Naive thymus-derived CD4-positive, alpha-beta T cell (primary cell): ENCODE measurements at regions not wholly inside any gene's neighbourhood (a gene's known extent, or its start where the extent isn't known, plus 50 kb on each side); places are given as distances from the start of the nearest gene placed in this dataset.
A peak's percentile ranks its signal among the peaks of the same experiment; 100 is the strongest.

Experiments used
- ATAC-seq: fragments of 150-1000 bp; cut with Tn5 transposase; 2 replicates; pipeline ENCODE4 v1.10.0; 2021; ENCODE audit warnings: mild to moderate bottlenecking, moderate library complexity
- CTCF ChIA-PET: fragments of 350-600 bp; sonication (Branson Sonifier 250); formaldehyde crosslinking; loops from one replicate; lab custom pipeline; 2021; ENCODE audit warnings: antibody characterized with exemption; lab: Charles Lee
- POLR2A ChIA-PET: fragments of 350-600 bp; sonication (Branson Sonifier 250); formaldehyde crosslinking; loops from one replicate; lab custom pipeline; 2021; ENCODE audit warnings: antibody characterized with exemption, inconsistent platforms; lab: Charles Lee
- DNase-seq, 9 donors: peaks; one replicate each; pipeline versions ENCODE4 v3.0.0 to v3.0.0-alpha.2; 2020 to 2022; ENCODE audit warnings: mixed read lengths in 1 of 9
- H3K27ac ChIP-seq: one replicate; pipeline ENCODE4 v1.7.0; 2013; ENCODE audit warnings: mild to moderate bottlenecking, low read depth, low read length, moderate library complexity
- H3K27me3 ChIP-seq, 2 donors: one replicate each; pipeline ENCODE4 v1.7.0; 2013; ENCODE audit warnings: low read length in 2 of 2, mild to moderate bottlenecking in 2 of 2, moderate library complexity in 2 of 2; ENCODE audit not compliant: control insufficient read depth in 2 of 2, insufficient read depth in 2 of 2
- H3K36me3 ChIP-seq, 3 experiments: 1 replicate in 2 of 3; 2 replicates in 1 of 3; pipeline ENCODE4 v1.7.0; 2013; ENCODE audit warnings: low read length in 3 of 3, mild to moderate bottlenecking in 3 of 3, moderate library complexity in 1 of 3; ENCODE audit not compliant: insufficient read depth in 3 of 3, control insufficient read depth in 2 of 3
- H3K4me1 ChIP-seq, 2 donors: one replicate each; pipeline ENCODE4 v1.7.0; 2013; ENCODE audit warnings: low read length in 2 of 2, mild to moderate bottlenecking in 2 of 2, moderate library complexity in 1 of 2; ENCODE audit not compliant: control insufficient read depth in 2 of 2, insufficient read depth in 2 of 2
- H3K4me3 ChIP-seq: 2 replicates; pipeline ENCODE4 v1.7.0; 2013; ENCODE audit warnings: mild to moderate bottlenecking, low read length
- H3K9me3 ChIP-seq, 3 experiments: 1 replicate in 2 of 3; 2 replicates in 1 of 3; pipeline ENCODE4 v1.7.0; 2013; ENCODE audit warnings: low read length in 3 of 3; ENCODE audit not compliant: control insufficient read depth in 2 of 3
- H3K27ac Mint-ChIP-seq, 9 donors: one replicate each; pipeline ENCODE4 v1.8.0; 2020 to 2022; ENCODE audit warnings: mixed read lengths in 9 of 9, mild to moderate bottlenecking in 8 of 9, moderate library complexity in 5 of 9, inconsistent platforms in 2 of 9
- H3K27me3 Mint-ChIP-seq, 5 donors: one replicate each; pipeline ENCODE4 v1.8.0; 2021 to 2022; ENCODE audit warnings: mixed read lengths in 5 of 5, mild to moderate bottlenecking in 1 of 5
- H3K36me3 Mint-ChIP-seq, 5 donors: one replicate each; pipeline ENCODE4 v1.8.0; 2020 to 2022; ENCODE audit warnings: mixed read lengths in 5 of 5, mild to moderate bottlenecking in 3 of 5, inconsistent platforms in 1 of 5
- H3K4me1 Mint-ChIP-seq, 7 donors: one replicate each; pipeline ENCODE4 v1.8.0; 2020 to 2022; ENCODE audit warnings: mixed read lengths in 7 of 7, mild to moderate bottlenecking in 3 of 7, inconsistent platforms in 1 of 7
- H3K4me3 Mint-ChIP-seq, 10 donors: one replicate each; pipeline ENCODE4 v1.8.0; 2020 to 2022; ENCODE audit warnings: mild to moderate bottlenecking in 10 of 10, mixed read lengths in 10 of 10, moderate library complexity in 6 of 10, inconsistent platforms in 2 of 10
- H3K9me3 Mint-ChIP-seq, 11 donors: one replicate each; pipeline ENCODE4 v1.8.0; 2020 to 2022; ENCODE audit warnings: mixed read lengths in 11 of 11, mild to moderate bottlenecking in 4 of 11, inconsistent platforms in 1 of 11, moderate library complexity in 1 of 11
- intact Hi-C, 2 donors: fragments of 100-400 bp; cut with micrococcal nuclease; formaldehyde crosslinking; loops; one replicate each; pipeline ENCODE4 v1.15.1; 2023

GRCh38 chr2:417006-417405 lies 129.1 kb upstream of the ALKAL2 start:
- no peak overlapping the region for H3K4me3 ChIP-seq
- H3K9me3 ChIP-seq = no peaks in the 10 kb centered on the region
- no peaks in the 10 kb centered on the region for H3K4me1 ChIP-seq
- peaks cover 0 to 4% (median 0%) of the 10 kb centered on the region in 11 donors for H3K9me3 Mint-ChIP-seq
- no peak overlapping the region for H3K27ac Mint-ChIP-seq
- H3K27me3 ChIP-seq = no peaks in the 10 kb centered on the region
- CTCF ChIA-PET = no interaction called here
- H3K27ac ChIP-seq = no peak overlapping the region
- no peaks in the 10 kb centered on the region for H3K36me3 ChIP-seq
- DNase-seq = no peak
- H3K4me1 Mint-ChIP-seq = peaks cover 0 to 5% (median 0%) of the 10 kb centered on the region in 7 donors
- intact Hi-C loops = no loop called here
- no peak for ATAC-seq
- no peak overlapping the region for H3K4me3 Mint-ChIP-seq
- H3K36me3 Mint-ChIP-seq = no peaks in the 10 kb centered on the region
- POLR2A ChIA-PET = interaction anchor here (1.2 kb wide), 1 partner anchor 142 kb away, joined by 3 read pairs; no protein-coding TSS in a partner anchor
- peaks cover 7 to 36% (median 20%) of the 10 kb centered on the region in 5 donors for H3K27me3 Mint-ChIP-seq

GRCh38 chr2:415986-416610 lies 128.2 kb upstream of the ALKAL2 start:
- intact Hi-C loops = no loop called here
- no peaks in the 10 kb centered on the region for H3K36me3 Mint-ChIP-seq
- Histone ChIP-seq H3K4me1 (no peaks in the 10 kb centered on the region), H3K27ac (no peak overlapping the region), H3K36me3 (no peaks in the 10 kb centered on the region), H3K27me3 (no peaks in the 10 kb centered on the region), H3K9me3 (no peaks in the 10 kb centered on the region), H3K4me3 (no peak overlapping the region)
- ChIA-PET CTCF (no interaction called here), POLR2A (no interaction called here)
- ATAC-seq = no peak
- H3K4me1 Mint-ChIP-seq = peaks cover 0 to 5% (median 0%) of the 10 kb centered on the region in 7 donors
- no peak for DNase-seq
- H3K9me3 Mint-ChIP-seq = peaks cover 0 to 5% (median 0%) of the 10 kb centered on the region in 11 donors
- H3K27me3 Mint-ChIP-seq = peaks cover 7 to 40% (median 20%) of the 10 kb centered on the region in 5 donors
- H3K4me3 Mint-ChIP-seq = no peak overlapping the region
- no peak overlapping the region for H3K27ac Mint-ChIP-seq

- Histone ChIP-seq H3K4me1 (no peaks in the 10 kb centered on the region), H3K36me3 (no peaks in the 10 kb centered on the region), H3K27ac (no peak overlapping the region), H3K4me3 (no peak overlapping the region), H3K27me3 (no peaks in the 10 kb centered on the region), H3K9me3 (peaks cover 0 to under 1% (median 0%) of the 10 kb centered on the region in 3 experiments)
- Mint-ChIP-seq H3K27me3 (peaks cover 0 to 37% (median 7%) of the 10 kb centered on the region in 5 donors), H3K36me3 (peaks cover 0 to 5% (median 0%) of the 10 kb centered on the region in 5 donors), H3K9me3 (peaks cover 4 to 20% (median 7%) of the 10 kb centered on the region in 11 donors), H3K4me1 (peaks cover 0 to 1% (median 0%) of the 10 kb centered on the region in 7 donors), H3K27ac (no peak overlapping the region), H3K4me3 (peak overlapping the region in 1 of 10 donors; percentile 21)
- intact Hi-C loops = no loop called here
- ChIA-PET POLR2A (no interaction called here), CTCF (no interaction called here)
- ATAC-seq (peak; percentile 26), DNase-seq (no peak)
Measured at GRCh38 chr2:409523-409922, 121.6 kb upstream of the ALKAL2 start.

GRCh38 chr2:407630-408029 lies 119.7 kb upstream of the ALKAL2 start:
- Mint-ChIP-seq H3K9me3 (peaks cover 5 to 20% (median 12%) of the 10 kb centered on the region in 11 donors), H3K4me1 (peaks cover 0 to 1% (median 0%) of the 10 kb centered on the region in 7 donors), H3K4me3 (no peak overlapping the region), H3K36me3 (peaks cover 0 to 11% (median 0%) of the 10 kb centered on the region in 5 donors), H3K27ac (no peak overlapping the region), H3K27me3 (peaks cover 0 to 25% (median 0%) of the 10 kb centered on the region in 5 donors)
- Histone ChIP-seq H3K27ac (no peak overlapping the region), H3K9me3 (peaks cover 0 to 9% (median 0%) of the 10 kb centered on the region in 3 experiments), H3K36me3 (no peaks in the 10 kb centered on the region), H3K4me1 (no peaks in the 10 kb centered on the region), H3K4me3 (no peak overlapping the region), H3K27me3 (no peaks in the 10 kb centered on the region)
- CTCF ChIA-PET = no interaction called here
- DNase-seq = no peak
- intact Hi-C loops = no loop called here
- ATAC-seq = no peak
- POLR2A ChIA-PET = interaction anchor here (0.6 kb wide), 1 partner anchor 10 kb away, joined by 3 read pairs; no protein-coding TSS in a partner anchor

- Mint-ChIP-seq H3K27ac (no peak overlapping the region), H3K9me3 (peaks cover under 1 to 18% (median 12%) of the 10 kb centered on the region in 11 donors), H3K36me3 (peaks cover 0 to 11% (median 0%) of the 10 kb centered on the region in 5 donors), H3K4me3 (no peak overlapping the region), H3K4me1 (peaks cover 0 to 1% (median 0%) of the 10 kb centered on the region in 7 donors), H3K27me3 (peaks cover 0 to 21% (median 0%) of the 10 kb centered on the region in 5 donors)
- DNase-seq (no peak), ATAC-seq (no peak)
- H3K27me3 ChIP-seq = no peaks in the 10 kb centered on the region
- intact Hi-C loops = no loop called here
- H3K9me3 ChIP-seq = peaks cover 0 to 9% (median 0%) of the 10 kb centered on the region in 3 experiments
- no peaks in the 10 kb centered on the region for H3K4me1 ChIP-seq
- CTCF ChIA-PET = no interaction called here
- POLR2A ChIA-PET = no interaction called here
- H3K27ac ChIP-seq = no peak overlapping the region
- no peaks in the 10 kb centered on the region for H3K36me3 ChIP-seq
- H3K4me3 ChIP-seq = no peak overlapping the region
Measured at GRCh38 chr2:406876-407275, 119.0 kb upstream of the ALKAL2 start.

GRCh38 chr2:406231-406630 lies 118.3 kb upstream of the ALKAL2 start:
- H3K27ac Mint-ChIP-seq = no peak overlapping the region
- DNase-seq (no peak), ATAC-seq (no peak)
- Histone ChIP-seq H3K4me3 (no peak overlapping the region), H3K27me3 (no peaks in the 10 kb centered on the region), H3K9me3 (peaks cover 0 to 9% (median 0%) of the 10 kb centered on the region in 3 experiments), H3K4me1 (no peaks in the 10 kb centered on the region), H3K36me3 (no peaks in the 10 kb centered on the region), H3K27ac (no peak overlapping the region)
- CTCF ChIA-PET = interaction anchor here (0.9 kb wide), 1 partner anchor 12 kb away, joined by 4 read pairs; no protein-coding TSS in a partner anchor
- peaks cover 0 to 11% (median 0%) of the 10 kb centered on the region in 5 donors for H3K36me3 Mint-ChIP-seq
- peaks cover 0 to 1% (median 0%) of the 10 kb centered on the region in 7 donors for H3K4me1 Mint-ChIP-seq
- POLR2A ChIA-PET = no interaction called here
- H3K4me3 Mint-ChIP-seq = no peak overlapping the region
- intact Hi-C loops = no loop called here
- H3K27me3 Mint-ChIP-seq = peaks cover 0 to 18% (median 0%) of the 10 kb centered on the region in 5 donors
- peaks cover 0 to 18% (median 12%) of the 10 kb centered on the region in 11 donors for H3K9me3 Mint-ChIP-seq
